ENCODE measurements at regions not wholly inside any gene's neighbourhood (a gene's known extent, or its start where the extent isn't known, plus 50 kb on each side); places are given as distances from the start of the nearest gene placed in this dataset.

- TF ChIP-seq CTCF (IDR thresholded peaks at IDR 0.05): no peak
- TF ChIP-seq POLR2AphosphoS5 (IDR thresholded peaks at IDR 0.05; ENCODE audit: low read depth, low read length): no peak
- no peak for TF ChIP-seq TCF7L2 (IDR thresholded peaks at IDR 0.05; ENCODE audit: low read depth, low read length)
- no peak for TF ChIP-seq SIN3A (IDR thresholded peaks at IDR 0.05; ENCODE audit: borderline replicate concordance, insufficient read depth, low read depth, low read length)
- no peak for TF ChIP-seq REST (IDR thresholded peaks at IDR 0.05; ENCODE audit: insufficient read depth in 1 of 2, low read depth in 2 of 2, low read length in 1 of 2)
Observed at GRCh38 chr9:7854763-7855162, 55.2 kb upstream of the DMAC1 start.

All from Panc1 (cell line).